ENCODE measurements at regions not wholly inside any gene's neighbourhood (a gene's known extent, or its start where the extent isn't known, plus 50 kb on each side); places are given as distances from the start of the nearest gene placed in this dataset.

DNA sequence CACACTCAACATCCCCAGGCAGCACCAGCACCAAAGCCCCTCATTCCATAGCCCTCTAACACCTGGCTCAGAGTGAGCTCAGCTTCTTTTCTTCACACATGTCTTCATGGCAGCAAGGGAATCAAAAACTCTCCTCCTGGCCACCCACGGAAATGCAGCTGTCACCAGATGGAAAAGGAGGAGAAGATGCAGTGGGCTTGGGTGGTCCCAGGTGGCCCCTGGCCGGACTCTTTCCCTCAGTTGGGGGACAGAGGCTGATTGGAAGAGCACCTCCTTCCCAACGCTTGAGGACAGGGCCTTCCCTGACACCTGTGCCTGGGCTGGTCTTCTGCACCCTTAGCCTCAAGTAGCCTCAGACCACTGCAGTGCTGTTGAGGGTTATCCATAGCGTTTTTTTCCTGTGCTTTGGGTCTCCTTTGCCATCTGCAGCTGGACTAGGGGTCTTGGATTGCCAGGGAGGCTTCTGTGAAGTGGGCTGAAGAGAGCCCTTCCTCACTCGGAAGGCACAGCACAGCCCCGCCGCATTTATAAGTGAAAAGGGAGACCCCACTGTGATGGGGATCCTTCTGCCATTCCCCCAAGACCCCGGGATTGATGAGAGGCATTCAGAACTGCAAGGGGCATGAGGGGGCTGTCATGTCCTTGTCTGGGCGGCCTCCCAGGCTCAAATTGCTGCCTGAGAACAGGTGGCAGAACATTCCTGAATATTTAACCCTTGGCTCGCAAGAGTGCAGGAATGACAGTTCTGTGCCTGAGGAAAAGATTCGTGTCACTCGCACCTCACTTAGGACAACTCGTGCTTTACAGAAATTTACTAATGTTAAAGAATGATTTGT is 200.0 kb downstream of the AUH start:
- TF ChIP-seq, protein P1, sequence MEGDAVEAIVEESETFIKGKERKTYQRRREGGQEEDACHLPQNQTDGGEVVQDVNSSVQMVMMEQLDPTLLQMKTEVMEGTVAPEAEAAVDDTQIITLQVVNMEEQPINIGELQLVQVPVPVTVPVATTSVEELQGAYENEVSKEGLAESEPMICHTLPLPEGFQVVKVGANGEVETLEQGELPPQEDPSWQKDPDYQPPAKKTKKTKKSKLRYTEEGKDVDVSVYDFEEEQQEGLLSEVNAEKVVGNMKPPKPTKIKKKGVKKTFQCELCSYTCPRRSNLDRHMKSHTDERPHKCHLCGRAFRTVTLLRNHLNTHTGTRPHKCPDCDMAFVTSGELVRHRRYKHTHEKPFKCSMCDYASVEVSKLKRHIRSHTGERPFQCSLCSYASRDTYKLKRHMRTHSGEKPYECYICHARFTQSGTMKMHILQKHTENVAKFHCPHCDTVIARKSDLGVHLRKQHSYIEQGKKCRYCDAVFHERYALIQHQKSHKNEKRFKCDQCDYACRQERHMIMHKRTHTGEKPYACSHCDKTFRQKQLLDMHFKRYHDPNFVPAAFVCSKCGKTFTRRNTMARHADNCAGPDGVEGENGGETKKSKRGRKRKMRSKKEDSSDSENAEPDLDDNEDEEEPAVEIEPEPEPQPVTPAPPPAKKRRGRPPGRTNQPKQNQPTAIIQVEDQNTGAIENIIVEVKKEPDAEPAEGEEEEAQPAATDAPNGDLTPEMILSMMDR (IDR thresholded peaks at IDR 0.05) = no peak
- TF ChIP-seq EP300 (IDR thresholded peaks at IDR 0.05) = no peak
